ENCODE measurements at regions not wholly inside any gene's neighbourhood (a gene's known extent, or its start where the extent isn't known, plus 50 kb on each side); places are given as distances from the start of the nearest gene placed in this dataset.

DNA sequence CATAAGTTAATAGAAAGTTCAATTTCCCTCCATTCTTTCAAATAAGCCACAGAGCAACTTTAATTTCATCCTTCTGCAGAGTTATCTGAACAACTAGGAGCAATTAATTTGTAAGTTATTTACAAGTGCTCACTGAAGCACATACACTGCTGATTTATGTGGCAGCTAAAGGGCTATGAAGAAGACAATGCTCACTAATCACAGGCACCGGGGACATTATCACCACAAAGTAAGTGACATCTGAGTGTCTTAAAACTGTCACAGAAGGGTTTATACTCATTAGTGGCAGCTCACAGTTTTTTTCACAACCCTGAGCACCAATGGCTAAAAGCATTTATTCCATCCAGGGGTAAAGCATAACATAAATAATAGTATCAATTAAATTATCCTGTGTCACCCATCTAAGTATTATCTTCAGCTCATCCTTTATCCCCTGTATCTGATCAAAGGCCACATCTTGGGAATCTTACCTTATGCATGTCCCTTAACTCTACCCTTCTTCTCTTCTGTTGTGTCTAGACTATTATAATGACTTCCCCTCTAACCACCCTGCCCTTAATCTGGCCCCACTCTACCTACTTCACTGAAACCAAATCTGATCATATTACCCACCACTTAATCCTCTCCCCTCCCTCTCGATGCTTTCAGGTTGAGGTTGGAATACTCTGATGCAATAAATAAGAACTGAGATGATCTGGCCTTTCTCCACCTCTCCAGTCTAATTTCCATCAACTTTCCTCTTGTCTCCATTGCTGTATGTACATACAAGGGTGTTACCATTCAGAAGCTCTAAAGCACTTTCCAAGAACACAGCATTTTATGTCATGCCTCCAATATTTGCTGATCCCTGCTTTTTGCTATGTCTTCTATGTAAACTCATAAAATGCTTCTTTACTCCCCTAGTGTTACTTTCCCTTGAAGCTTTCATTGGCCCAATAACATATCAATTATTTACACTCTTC, 252.7 kb downstream of the CASP12 start:
- Histone ChIP-seq H3K23ac (ENCODE audit: low read length in 2 of 2) (no peak overlapping the region), H3K4ac (ENCODE audit: low read depth in 1 of 2, low read length in 2 of 2) (no peak overlapping the region), H4K8ac (ENCODE audit: low read length) (no peak overlapping the region), H2AFZ (ENCODE audit: low read depth, low read length) (no peak overlapping the region), H3K4me1 (ENCODE audit: control insufficient read depth, insufficient read depth, low read depth, low read length) (no peaks in the 10 kb centered on the region), H3K27me3 (ENCODE audit: control insufficient read depth in 1 of 2, insufficient read depth in 1 of 2, low read length in 2 of 2) (no peaks in the 10 kb centered on the region), H3K4me2 (ENCODE audit: low read length, poor library complexity, severe bottlenecking) (no peak overlapping the region), H3K14ac (ENCODE audit: low read length in 2 of 2) (no peak overlapping the region), H3K36me3 (ENCODE audit: control insufficient read depth in 1 of 2, insufficient read depth in 2 of 2, low read depth in 1 of 2, low read length in 2 of 2) (no peaks in the 10 kb centered on the region), H2AK5ac (ENCODE audit: low read length, severe bottlenecking) (no peak overlapping the region), H2BK5ac (ENCODE audit: low read depth, low read length, poor library complexity, severe bottlenecking) (no peak overlapping the region), H4K91ac (ENCODE audit: low read length) (no peak overlapping the region), H2BK15ac (ENCODE audit: low read depth, poor library complexity, severe bottlenecking) (no peak overlapping the region), H3K27ac (ENCODE audit: low read length, poor library complexity, severe bottlenecking) (no peak overlapping the region), H3K79me1 (replicated peaks; ENCODE audit: low read length, poor library complexity, severe bottlenecking) (no peaks in the 10 kb centered on the region), H3K9ac (ENCODE audit: low read length) (no peak overlapping the region), H3K18ac (ENCODE audit: low read depth in 1 of 2, low read length in 2 of 2) (no peak overlapping the region), H2BK120ac (ENCODE audit: low read depth, low read length) (no peak overlapping the region), H3K4me3 (ENCODE audit: insufficient read depth in 1 of 2, low read depth in 1 of 2, low read length in 2 of 2) (no peak overlapping the region), H2BK12ac (ENCODE audit: low read length in 2 of 2) (no peak overlapping the region), H3K9me3 (ENCODE audit: control insufficient read depth, low read length) (no peaks in the 10 kb centered on the region)
- whole genome bisulfite sequencing, result 28% methylated on average over 2 of the region's 2 CpGs
- no peak for DNase-seq

GRCh38 chr11:104637662-104638170, 260.5 kb downstream of the CASP12 start:
- no peaks in the 10 kb centered on the region for H3K4me1 ChIP-seq (ENCODE audit: control insufficient read depth, insufficient read depth, low read depth, low read length)
- no peak overlapping the region for H4K91ac ChIP-seq (ENCODE audit: low read length)
- H3K14ac ChIP-seq (ENCODE audit: low read length in 2 of 2), result no peak overlapping the region
- no peak overlapping the region for H3K9ac ChIP-seq (ENCODE audit: low read length)
- H2BK15ac ChIP-seq (ENCODE audit: low read depth, poor library complexity, severe bottlenecking), result no peak overlapping the region
- no peak overlapping the region for H3K4me2 ChIP-seq (ENCODE audit: low read length, poor library complexity, severe bottlenecking)
- no peak overlapping the region for H2AK5ac ChIP-seq (ENCODE audit: low read length, severe bottlenecking)
- no peak overlapping the region for H2AFZ ChIP-seq (ENCODE audit: low read depth, low read length)
- no peak for DNase-seq
- H2BK5ac ChIP-seq (ENCODE audit: low read depth, low read length, poor library complexity, severe bottlenecking), result no peak overlapping the region
- H3K18ac ChIP-seq (ENCODE audit: low read depth in 1 of 2, low read length in 2 of 2), result no peak overlapping the region
- H3K27ac ChIP-seq (ENCODE audit: low read length, poor library complexity, severe bottlenecking), result no peak overlapping the region
- H3K36me3 ChIP-seq (ENCODE audit: control insufficient read depth in 1 of 2, insufficient read depth in 2 of 2, low read depth in 1 of 2, low read length in 2 of 2), result no peaks in the 10 kb centered on the region
- H2BK12ac ChIP-seq (ENCODE audit: low read length in 2 of 2), result no peak overlapping the region
- WGBS, result no CpG with 5 or more reads among the region's 2 CpGs
- H3K23ac ChIP-seq (ENCODE audit: low read length in 2 of 2), result no peak overlapping the region
- H2BK120ac ChIP-seq (ENCODE audit: low read depth, low read length), result no peak overlapping the region
- H3K79me1 ChIP-seq (replicated peaks; ENCODE audit: low read length, poor library complexity, severe bottlenecking), result no peaks in the 10 kb centered on the region
- H3K4ac ChIP-seq (ENCODE audit: low read depth in 1 of 2, low read length in 2 of 2), result no peak overlapping the region
- no peak overlapping the region for H4K8ac ChIP-seq (ENCODE audit: low read length)
- no peaks in the 10 kb centered on the region for H3K27me3 ChIP-seq (ENCODE audit: control insufficient read depth in 1 of 2, insufficient read depth in 1 of 2, low read length in 2 of 2)
- no peaks in the 10 kb centered on the region for H3K9me3 ChIP-seq (ENCODE audit: control insufficient read depth, low read length)
- no peak overlapping the region for H3K4me3 ChIP-seq (ENCODE audit: insufficient read depth in 1 of 2, low read depth in 1 of 2, low read length in 2 of 2)

- H3K27me3 ChIP-seq (ENCODE audit: control insufficient read depth in 1 of 2, insufficient read depth in 1 of 2, low read length in 2 of 2), result no peaks in the 10 kb centered on the region
- H3K4ac ChIP-seq (ENCODE audit: low read depth in 1 of 2, low read length in 2 of 2), result no peak overlapping the region
- no peak overlapping the region for H3K27ac ChIP-seq (ENCODE audit: low read length, poor library complexity, severe bottlenecking)
- H4K8ac ChIP-seq (ENCODE audit: low read length), result no peak overlapping the region
- no peak overlapping the region for H2BK15ac ChIP-seq (ENCODE audit: low read depth, poor library complexity, severe bottlenecking)
- no peak overlapping the region for H3K4me2 ChIP-seq (ENCODE audit: low read length, poor library complexity, severe bottlenecking)
- H2AK5ac ChIP-seq (ENCODE audit: low read length, severe bottlenecking), result no peak overlapping the region
- H3K9ac ChIP-seq (ENCODE audit: low read length), result no peak overlapping the region
- H3K4me1 ChIP-seq (ENCODE audit: control insufficient read depth, insufficient read depth, low read depth, low read length), result no peaks in the 10 kb centered on the region
- H2AFZ ChIP-seq (ENCODE audit: low read depth, low read length), result no peak overlapping the region
- H3K23ac ChIP-seq (ENCODE audit: low read length in 2 of 2), result no peak overlapping the region
- H2BK5ac ChIP-seq (ENCODE audit: low read depth, low read length, poor library complexity, severe bottlenecking), result no peak overlapping the region
- no peak for DNase-seq
- WGBS, result 100% methylated on average over 1 of the region's 1 CpG
- H3K18ac ChIP-seq (ENCODE audit: low read depth in 1 of 2, low read length in 2 of 2), result no peak overlapping the region
- H4K91ac ChIP-seq (ENCODE audit: low read length), result no peak overlapping the region
- no peak overlapping the region for H3K4me3 ChIP-seq (ENCODE audit: insufficient read depth in 1 of 2, low read depth in 1 of 2, low read length in 2 of 2)
- H2BK12ac ChIP-seq (ENCODE audit: low read length in 2 of 2), result no peak overlapping the region
- no peak overlapping the region for H3K14ac ChIP-seq (ENCODE audit: low read length in 2 of 2)
- no peak overlapping the region for H2BK120ac ChIP-seq (ENCODE audit: low read depth, low read length)
- no peaks in the 10 kb centered on the region for H3K9me3 ChIP-seq (ENCODE audit: control insufficient read depth, low read length)
- H3K79me1 ChIP-seq (replicated peaks; ENCODE audit: low read length, poor library complexity, severe bottlenecking), result no peaks in the 10 kb centered on the region
- H3K36me3 ChIP-seq (ENCODE audit: control insufficient read depth in 1 of 2, insufficient read depth in 2 of 2, low read depth in 1 of 2, low read length in 2 of 2), result no peaks in the 10 kb centered on the region
Observed at GRCh38 chr11:104633226-104633625, 265.0 kb downstream of the CASP12 start.

- no peak overlapping the region for H3K9ac ChIP-seq (ENCODE audit: low read length)
- 100% methylated on average over 1 of the region's 2 CpGs for WGBS
Observed at GRCh38 chr11:104630352-104630751, 267.9 kb downstream of the CASP12 start.

More at GRCh38 chr11:104630352-104630751, 267.9 kb downstream of the CASP12 start:
- Histone ChIP-seq H2BK12ac (ENCODE audit: low read length in 2 of 2) (no peak overlapping the region), H3K4me1 (ENCODE audit: control insufficient read depth, insufficient read depth, low read depth, low read length) (no peaks in the 10 kb centered on the region), H3K27me3 (ENCODE audit: control insufficient read depth in 1 of 2, insufficient read depth in 1 of 2, low read length in 2 of 2) (no peaks in the 10 kb centered on the region), H3K36me3 (ENCODE audit: control insufficient read depth in 1 of 2, insufficient read depth in 2 of 2, low read depth in 1 of 2, low read length in 2 of 2) (no peaks in the 10 kb centered on the region), H3K4me2 (ENCODE audit: low read length, poor library complexity, severe bottlenecking) (no peak overlapping the region), H3K9me3 (ENCODE audit: control insufficient read depth, low read length) (no peaks in the 10 kb centered on the region), H3K23ac (ENCODE audit: low read length in 2 of 2) (no peak overlapping the region), H2BK120ac (ENCODE audit: low read depth, low read length) (no peak overlapping the region), H3K27ac (ENCODE audit: low read length, poor library complexity, severe bottlenecking) (no peak overlapping the region), H4K8ac (ENCODE audit: low read length) (no peak overlapping the region), H3K14ac (ENCODE audit: low read length in 2 of 2) (no peak overlapping the region), H3K4me3 (ENCODE audit: insufficient read depth in 1 of 2, low read depth in 1 of 2, low read length in 2 of 2) (no peak overlapping the region), H2BK5ac (ENCODE audit: low read depth, low read length, poor library complexity, severe bottlenecking) (no peak overlapping the region), H3K4ac (ENCODE audit: low read depth in 1 of 2, low read length in 2 of 2) (no peak overlapping the region), H2AFZ (ENCODE audit: low read depth, low read length) (no peak overlapping the region), H4K91ac (ENCODE audit: low read length) (no peak overlapping the region), H3K79me1 (replicated peaks; ENCODE audit: low read length, poor library complexity, severe bottlenecking) (no peaks in the 10 kb centered on the region), H3K18ac (ENCODE audit: low read depth in 1 of 2, low read length in 2 of 2) (no peak overlapping the region), H2BK15ac (ENCODE audit: low read depth, poor library complexity, severe bottlenecking) (no peak overlapping the region), H2AK5ac (ENCODE audit: low read length, severe bottlenecking) (no peak overlapping the region)
- no peak for DNase-seq
